NCI-H345 (cell line): ENCODE measurements at regions not wholly inside any gene's neighbourhood (a gene's known extent, or its start where the extent isn't known, plus 50 kb on each side); places are given as distances from the start of the nearest gene placed in this dataset.
"Not testable (repeated sequence)": the region's sequence is repeated elsewhere in the genome, so short reads cannot be mapped to it uniquely, and the experiment has no call there.

Experiments
- DNase-seq: peaks from one replicate; lab custom pipeline; 2025; lab: John Stamatoyannopoulos, UW

- DNase-seq = no peak
Measured at GRCh38 chr3:28950614-28951013, 330.3 kb upstream of the RBMS3 start.

GRCh38 chr3:28951772-28952556, 328.9 kb upstream of the RBMS3 start:
- no peak for DNase-seq

GRCh38 chr3:28958656-28959055, 322.2 kb upstream of the RBMS3 start:
- no peak for DNase-seq

- DNase-seq = no peak
Measured at GRCh38 chr3:28971156-28971555, 309.7 kb upstream of the RBMS3 start.

GRCh38 chr3:28972921-28973320, 307.9 kb upstream of the RBMS3 start:
- DNase-seq = no peak

DNA sequence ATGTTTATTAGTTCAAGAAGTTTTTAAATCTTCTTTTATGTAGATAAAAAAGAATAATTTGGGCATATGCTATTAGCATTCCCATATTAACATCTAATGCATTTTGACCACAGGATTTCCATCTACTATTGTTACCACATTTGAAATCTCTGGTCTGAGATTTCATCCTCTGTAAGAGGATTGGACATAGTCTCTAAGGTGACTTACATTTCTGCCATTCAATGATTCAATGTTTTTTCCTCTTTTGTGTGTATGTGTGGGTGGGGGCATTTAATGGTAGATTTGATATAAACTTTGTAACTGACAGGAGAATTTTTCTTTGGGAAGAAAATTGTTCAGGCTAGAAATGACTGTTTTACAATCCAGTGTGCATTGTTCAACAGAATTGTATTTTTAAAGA, 307.3 kb upstream of the RBMS3 start:
- DNase-seq = no peak

GRCh38 chr3:28978092-28978491, 302.8 kb upstream of the RBMS3 start:
- DNase-seq = no peak

GRCh38 chr3:28980131-28980530, 300.7 kb upstream of the RBMS3 start:
- no peak for DNase-seq

GRCh38 chr3:28980631-28981030, 300.2 kb upstream of the RBMS3 start:
- DNase-seq = no peak

DNA sequence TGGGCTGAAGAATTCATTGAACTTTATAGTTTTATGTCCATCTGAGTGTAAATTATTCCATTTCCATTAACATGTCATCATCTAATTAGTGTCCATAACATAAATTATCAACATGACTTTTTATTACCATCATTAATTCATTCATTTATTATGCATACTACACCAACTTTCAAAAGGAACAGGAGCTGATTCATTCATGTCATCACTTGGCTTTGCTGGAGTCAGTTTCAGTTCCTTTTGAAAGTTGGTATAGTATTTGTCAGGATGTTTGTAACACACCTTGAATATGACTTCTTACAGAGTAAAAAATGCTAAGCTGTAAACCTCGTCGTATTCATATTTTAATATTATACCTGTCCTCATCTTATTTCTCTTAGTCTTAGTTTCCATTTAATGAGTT, 298.0 kb upstream of the RBMS3 start:
- no peak for DNase-seq

GRCh38 chr3:28986922-28987321, 293.9 kb upstream of the RBMS3 start:
- no peak for DNase-seq

- DNase-seq = no peak
Measured at GRCh38 chr3:28989646-28990089, 291.2 kb upstream of the RBMS3 start.

DNA sequence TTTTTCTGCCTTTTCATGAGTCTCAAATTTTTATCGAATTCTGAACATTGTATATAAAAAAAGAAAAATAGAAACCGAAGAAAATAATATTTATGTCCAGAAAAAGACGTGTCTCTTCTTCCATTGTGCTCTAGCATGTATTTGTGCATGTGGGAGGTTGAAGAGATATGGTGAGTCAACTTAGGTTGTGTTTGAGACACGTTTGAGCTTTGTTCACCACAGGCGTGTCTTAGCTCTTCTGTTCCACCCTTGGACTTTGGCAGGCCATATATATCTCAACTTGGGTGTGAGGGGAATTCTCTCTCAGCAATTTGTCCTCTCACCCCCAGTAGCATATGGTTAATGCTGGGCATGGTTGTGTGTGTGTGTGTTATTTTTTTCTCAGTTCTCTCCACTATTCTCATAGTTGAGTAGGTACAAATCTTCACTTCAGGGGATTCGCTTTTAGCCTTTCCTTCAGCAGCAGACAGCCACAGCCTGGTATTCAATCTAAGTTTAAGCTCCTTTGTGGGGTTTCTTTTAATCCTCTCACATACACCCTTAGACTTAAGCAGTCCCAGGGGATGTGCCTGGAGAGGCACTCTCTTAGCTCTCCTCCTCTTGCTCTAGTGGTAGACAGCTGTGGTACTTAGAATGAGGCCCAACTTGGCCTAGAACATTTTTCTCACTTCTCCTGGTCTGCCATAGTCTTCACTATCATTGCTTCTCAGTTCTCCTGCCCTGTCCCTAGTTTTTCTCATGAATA, 286.5 kb upstream of the RBMS3 start:
- DNase-seq = no peak

- DNase-seq = no peak
Measured at GRCh38 chr3:29004885-29005599, 275.8 kb upstream of the RBMS3 start.

GRCh38 chr3:29005862-29006261, 275.0 kb upstream of the RBMS3 start:
- no peak for DNase-seq

DNA sequence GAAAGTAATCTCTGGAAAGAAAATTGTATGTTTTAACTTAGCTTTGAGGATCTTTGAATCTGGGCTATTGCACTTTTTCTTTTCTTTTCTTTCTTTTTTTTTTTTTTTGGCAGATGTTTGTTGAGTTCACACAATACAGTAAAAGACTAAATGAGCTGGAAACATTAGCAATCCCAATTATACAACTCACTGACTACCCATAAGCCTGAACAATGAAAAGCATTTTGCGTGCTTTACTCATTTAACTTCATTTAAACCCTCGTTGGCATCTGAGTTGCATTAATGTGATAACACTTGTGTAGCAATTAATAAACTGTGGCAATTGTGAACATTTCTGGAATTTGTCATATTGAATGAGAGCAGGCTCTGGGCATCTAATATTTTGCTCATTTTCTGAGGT, 269.4 kb upstream of the RBMS3 start:
- DNase-seq = no peak

DNA sequence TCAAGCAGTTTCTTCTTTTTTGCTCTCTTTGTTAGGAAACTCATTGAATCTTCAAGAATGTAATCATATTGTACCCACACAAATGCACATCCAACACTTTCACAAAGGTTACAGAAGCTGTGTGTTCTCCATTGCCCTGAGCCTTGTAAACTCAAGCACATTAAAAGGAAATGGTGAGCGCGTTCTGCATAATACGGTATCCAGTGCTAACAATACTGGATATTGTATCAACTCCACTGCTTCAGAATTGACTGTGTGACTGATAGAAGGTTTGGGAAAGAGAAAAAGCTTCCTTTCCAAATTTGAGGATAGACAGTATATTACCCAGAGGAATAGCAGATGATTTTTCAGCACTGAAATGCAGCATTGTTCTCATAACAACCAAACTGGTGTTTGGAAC, 268.9 kb upstream of the RBMS3 start:
- no peak for DNase-seq

- no peak for DNase-seq
Measured at GRCh38 chr3:29022976-29023375, 257.9 kb upstream of the RBMS3 start.

GRCh38 chr3:29026286-29026685, 254.6 kb upstream of the RBMS3 start:
- DNase-seq = no peak

DNA sequence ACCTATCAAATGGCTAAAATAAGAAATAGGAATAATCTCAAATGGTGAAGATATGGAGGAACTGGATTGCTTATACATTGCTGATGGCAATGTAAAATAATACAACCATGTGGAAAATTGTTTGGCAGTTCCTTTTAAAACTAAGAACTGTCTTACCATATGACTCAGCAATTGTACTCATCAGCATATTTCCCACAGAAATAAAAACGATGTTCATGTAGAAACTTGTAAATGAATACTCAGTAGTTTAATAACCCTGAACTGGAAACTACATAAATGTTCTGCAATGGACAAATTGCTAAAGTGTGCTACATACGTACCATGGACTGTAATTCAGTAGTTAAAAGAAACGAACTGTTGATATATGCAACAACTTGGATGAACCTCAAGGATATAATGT, 253.9 kb upstream of the RBMS3 start:
- no peak for DNase-seq

- not testable (repeated sequence) for DNase-seq
Measured at GRCh38 chr3:29031175-29031574, 249.7 kb upstream of the RBMS3 start.

- DNase-seq = no peak
Measured at GRCh38 chr3:29033511-29033910, 247.4 kb upstream of the RBMS3 start.

- DNase-seq = no peak
Measured at GRCh38 chr3:29050155-29050554, 230.7 kb upstream of the RBMS3 start.
